H9 (cell line): ENCODE measurements at regions not wholly inside any gene's neighbourhood (a gene's known extent, or its start where the extent isn't known, plus 50 kb on each side); places are given as distances from the start of the nearest gene placed in this dataset.

ENCODE experiments used
- DNase-seq: peaks from one replicate; pipeline ENCODE4 v3.0.0-alpha.2; 2017
- H2AFZ ChIP-seq: one replicate; pipeline ENCODE4 v1.6.1; 2013; ENCODE audit warnings: mild to moderate bottlenecking, low read length, control low read depth, moderate library complexity
- H2AK5ac ChIP-seq: 2 replicates; pipeline ENCODE4 v1.6.1; 2013; ENCODE audit warnings: low read length, control low read depth, mixed read lengths; ENCODE audit not compliant: insufficient read length
- H2BK120ac ChIP-seq: one replicate; pipeline ENCODE4 v1.6.1; 2013; ENCODE audit warnings: low read depth, mild to moderate bottlenecking, low read length, control low read depth, inconsistent platforms; ENCODE audit not compliant: poor library complexity, severe bottlenecking
- H2BK12ac ChIP-seq: 2 replicates; pipeline ENCODE4 v1.6.1; 2013; ENCODE audit warnings: low read length, control low read depth, mixed read lengths, low read depth; ENCODE audit not compliant: insufficient read length
- H2BK15ac ChIP-seq: 2 replicates; pipeline ENCODE4 v1.6.1; 2013; ENCODE audit warnings: low read depth, low read length, control low read depth
- H2BK20ac ChIP-seq: one replicate; pipeline ENCODE4 v1.6.1; 2013; ENCODE audit warnings: low read depth, mild to moderate bottlenecking, low read length, control low read depth, inconsistent platforms; ENCODE audit not compliant: poor library complexity, severe bottlenecking
- H2BK5ac ChIP-seq: 2 replicates; pipeline ENCODE4 v1.6.1; 2013; ENCODE audit warnings: low read length, control low read depth, mixed read lengths; ENCODE audit not compliant: insufficient read length
- H3K14ac ChIP-seq: 2 replicates; pipeline ENCODE4 v1.6.1; 2013; ENCODE audit warnings: low read length, control low read depth; ENCODE audit not compliant: insufficient read depth
- H3K18ac ChIP-seq: 2 replicates; pipeline ENCODE4 v1.6.1; 2013; ENCODE audit warnings: low read depth, mild to moderate bottlenecking, mixed read lengths, low read length, control low read depth; ENCODE audit not compliant: insufficient read length
- H3K23ac ChIP-seq: 2 replicates; pipeline ENCODE4 v1.6.1; 2013; ENCODE audit warnings: low read length, control low read depth, mixed read lengths, low read depth; ENCODE audit not compliant: insufficient read length
- H3K23me2 ChIP-seq: 2 replicates; pipeline ENCODE4 v1.6.1; 2013; ENCODE audit warnings: low read depth, mild to moderate bottlenecking, mixed read lengths, low read length, control low read depth; ENCODE audit not compliant: insufficient read length, poor library complexity, severe bottlenecking
- H3K27ac ChIP-seq: 2 replicates; pipeline ENCODE4 v1.5.1; 2013; ENCODE audit warnings: low read length, control low read depth, mixed read lengths, low read depth; ENCODE audit not compliant: insufficient read length
- H3K27me3 ChIP-seq: 2 replicates; pipeline ENCODE4 v1.6.1; 2013; ENCODE audit warnings: low read length, control low read depth, inconsistent platforms; ENCODE audit not compliant: insufficient read depth
- H3K4ac ChIP-seq: 2 replicates; pipeline ENCODE4 v1.6.1; 2013; ENCODE audit warnings: low read depth, mild to moderate bottlenecking, control low read depth, inconsistent platforms, low read length, moderate library complexity
- H3K4me1 ChIP-seq: 2 replicates; pipeline ENCODE4 v1.6.1; 2013; ENCODE audit warnings: low read length, control low read depth, inconsistent platforms; ENCODE audit not compliant: insufficient read depth
- H3K4me2 ChIP-seq: 2 replicates; pipeline ENCODE4 v1.6.1; 2013; ENCODE audit warnings: low read length, control low read depth, mixed read lengths; ENCODE audit not compliant: insufficient read length, insufficient read depth
- H3K56ac ChIP-seq: 2 replicates; pipeline ENCODE4 v1.6.1; 2013; ENCODE audit warnings: low read depth, mild to moderate bottlenecking, mixed read lengths, low read length, control low read depth; ENCODE audit not compliant: insufficient read length
- H3K79me1 ChIP-seq: 2 replicates; pipeline ENCODE4 v1.6.1; 2013; ENCODE audit warnings: low read depth, mild to moderate bottlenecking, moderate library complexity, low read length, control low read depth, inconsistent platforms; ENCODE audit not compliant: insufficient read depth, poor library complexity, severe bottlenecking
- H3K79me2 ChIP-seq: 2 replicates; pipeline ENCODE4 v1.6.1; 2013; ENCODE audit warnings: low read length, control low read depth, inconsistent platforms; ENCODE audit not compliant: insufficient read depth
- H3K9ac ChIP-seq: 2 replicates; pipeline ENCODE4 v1.6.1; 2013; ENCODE audit warnings: low read length, control low read depth, mixed read lengths; ENCODE audit not compliant: insufficient read length; ENCODE audit errors: extremely low read depth
- H3K9me3 ChIP-seq: one replicate; pipeline ENCODE4 v1.6.1; 2013; ENCODE audit warnings: low read depth, low read length, inconsistent platforms; ENCODE audit not compliant: control insufficient read depth
- H3T11ph ChIP-seq: one replicate; pipeline ENCODE4 v1.6.1; 2013; ENCODE audit warnings: mild to moderate bottlenecking, low read length, control low read depth, inconsistent platforms
- H4K20me1 ChIP-seq: one replicate; pipeline ENCODE4 v1.6.1; 2013; ENCODE audit not compliant: control insufficient read depth, insufficient read length, insufficient read depth
- H4K5ac ChIP-seq: 2 replicates; pipeline ENCODE4 v1.6.1; 2013; ENCODE audit warnings: low read depth, mild to moderate bottlenecking, mixed read lengths, low read length, control low read depth; ENCODE audit not compliant: insufficient read length
- H4K8ac ChIP-seq: replicated peaks from 2 replicates; pipeline ENCODE4 v1.6.1; 2013; ENCODE audit warnings: low read length, control low read depth, mixed read lengths, low read depth; ENCODE audit not compliant: insufficient read length
- H4K91ac ChIP-seq: 2 replicates; pipeline ENCODE4 v1.6.1; 2013; ENCODE audit warnings: low read depth, mild to moderate bottlenecking, moderate library complexity, mixed read lengths, low read length, control low read depth; ENCODE audit not compliant: insufficient read length
- H3K27ac Mint-ChIP-seq, 3 experiments: 2 replicates in 2 of 3; 3 replicates in 1 of 3; pipeline ENCODE4 v1.8.0; 2020 to 2021; ENCODE audit warnings: mixed read lengths in 3 of 3, mild to moderate bottlenecking in 1 of 3, moderate library complexity in 1 of 3
- H3K27me3 Mint-ChIP-seq: 2 replicates; pipeline ENCODE4 v1.8.0; 2021; ENCODE audit warnings: low read depth, mild to moderate bottlenecking, moderate library complexity, mixed read lengths
- H3K36me3 Mint-ChIP-seq, 3 experiments: 2 replicates in 2 of 3; 3 replicates in 1 of 3; pipeline ENCODE4 v1.8.0; 2020 to 2021; ENCODE audit warnings: low read depth in 3 of 3, mixed read lengths in 3 of 3; ENCODE audit not compliant: insufficient read depth in 1 of 3
- H3K4me1 Mint-ChIP-seq, 2 experiments: 2 replicates each; pipeline ENCODE4 v1.8.0; 2020; ENCODE audit warnings: mixed read lengths in 2 of 2
- H3K4me3 Mint-ChIP-seq, 2 experiments: 2 replicates in 1 of 2; 3 replicates in 1 of 2; pipeline ENCODE4 v1.8.0; 2020 to 2021; ENCODE audit warnings: mild to moderate bottlenecking in 2 of 2, mixed read lengths in 2 of 2, moderate library complexity in 1 of 2
- H3K9me3 Mint-ChIP-seq, 2 experiments: 2 replicates in 1 of 2; 3 replicates in 1 of 2; pipeline ENCODE4 v1.8.0; 2020; ENCODE audit warnings: mild to moderate bottlenecking in 2 of 2, mixed read lengths in 2 of 2, moderate library complexity in 1 of 2
- CTCF ChIP-seq: fragments of 200-600 bp; sonication (generic); conservative IDR thresholded peaks from 3 replicates; pipeline ENCODE4 v1.8.0; 2021; ENCODE audit warnings: antibody characterized with exemption, mild to moderate bottlenecking
- WGBS: extraction: QIAGEN DNeasy Blood & Tissue Kit; methylation state at CpG from one replicate; pipeline ENCODE4 v1.1.7; 2013; ENCODE audit warnings: missing lambda C conversion rate, low lambda C conversion rate, mixed read lengths; ENCODE audit not compliant: insufficient read length; ENCODE audit errors: extremely low coverage; 5-methylcytosine and 5-hydroxymethylcytosine counted together

GRCh38 chr9:86443992-86444391 lies 89.8 kb upstream of the TUT7 start:
- H2BK20ac ChIP-seq, result no peak overlapping the region
- no CpG with 5 or more reads among the region's 3 CpGs for WGBS
- H3T11ph ChIP-seq, result no peak overlapping the region
- no peak overlapping the region for H2BK120ac ChIP-seq
- H3K9me3 Mint-ChIP-seq, result no peaks in the 10 kb centered on the region
- no peak overlapping the region for H2AFZ ChIP-seq
- no peak overlapping the region for H3K23ac ChIP-seq
- no peak overlapping the region for H3K14ac ChIP-seq
- H3K27me3 Mint-ChIP-seq, result peaks cover 7% of the 10 kb centered on the region
- no peak overlapping the region for H3K18ac ChIP-seq
- no peaks in the 10 kb centered on the region for H3K9me3 ChIP-seq
- no peak for TF ChIP-seq CTCF
- no peak overlapping the region for H3K27ac Mint-ChIP-seq
- H4K20me1 ChIP-seq, result no peaks in the 10 kb centered on the region
- H3K4me3 Mint-ChIP-seq, result no peak overlapping the region
- no peaks in the 10 kb centered on the region for H3K79me2 ChIP-seq
- no peaks in the 10 kb centered on the region for H3K36me3 Mint-ChIP-seq
- no peaks in the 10 kb centered on the region for H3K27me3 ChIP-seq
- H3K56ac ChIP-seq, result no peak overlapping the region
- H3K9ac ChIP-seq, result no peak overlapping the region
- no peak overlapping the region for H4K8ac ChIP-seq
- peaks cover 7 to 8% of the 10 kb centered on the region in 2 experiments for H3K4me1 Mint-ChIP-seq
- H3K4me2 ChIP-seq, result no peak overlapping the region
- no peak for DNase-seq
- H2BK12ac ChIP-seq, result no peak overlapping the region
- no peaks in the 10 kb centered on the region for H3K79me1 ChIP-seq
- H2BK5ac ChIP-seq, result no peak overlapping the region
- no peaks in the 10 kb centered on the region for H3K4me1 ChIP-seq
- no peaks in the 10 kb centered on the region for H3K23me2 ChIP-seq
- H3K27ac ChIP-seq, result no peak overlapping the region
- H4K91ac ChIP-seq, result no peak overlapping the region
- H2AK5ac ChIP-seq, result no peak overlapping the region
- H4K5ac ChIP-seq, result no peak overlapping the region
- H3K4ac ChIP-seq, result no peak overlapping the region
- no peak overlapping the region for H2BK15ac ChIP-seq
